ENCODE measurements at regions not wholly inside any gene's neighbourhood (a gene's known extent, or its start where the extent isn't known, plus 50 kb on each side); places are given as distances from the start of the nearest gene placed in this dataset.

- Histone ChIP-seq H3K36me3 (replicated peaks; ENCODE audit: insufficient read depth, low read length) (no peaks in the 10 kb centered on the region), H2AFZ (ENCODE audit: low read length) (no peak overlapping the region), H3K4me3 (ENCODE audit: low read length) (no peak overlapping the region), H3K9ac (ENCODE audit: low read length) (no peak overlapping the region), H3K27ac (ENCODE audit: low read length) (no peak overlapping the region), H3K9me3 (replicated peaks; ENCODE audit: insufficient read depth, low read length) (no peaks in the 10 kb centered on the region), H3K4me2 (ENCODE audit: low read depth, low read length) (no peak overlapping the region), H3K27me3 (replicated peaks; ENCODE audit: insufficient read depth, low read length) (no peaks in the 10 kb centered on the region), H3K4me1 (ENCODE audit: low read length) (no peaks in the 10 kb centered on the region), H3K79me2 (ENCODE audit: low read length) (no peaks in the 10 kb centered on the region), H3F3A (ENCODE audit: insufficient read depth, low read length) (no peaks in the 10 kb centered on the region), H4K20me1 (ENCODE audit: insufficient read depth, low read length) (no peaks in the 10 kb centered on the region), H3K9me2 (replicated peaks; ENCODE audit: insufficient read depth, low read length) (no peaks in the 10 kb centered on the region)
- DNase-seq: no peak
- TF ChIP-seq EZH2phosphoT487 (IDR thresholded peaks at IDR 0.05; ENCODE audit: low read length): no peak
- no peak for TF ChIP-seq EZH2 (optimal IDR thresholded peaks at IDR 0.05; ENCODE audit: low read depth, low read length)
Measured at GRCh38 chr6:112469306-112469705, 122.2 kb downstream of the RFPL4B start.

GRCh38 chr6:112470376-112470775 is 123.2 kb downstream of the RFPL4B start:
- Histone ChIP-seq H3K9me2 (replicated peaks; ENCODE audit: insufficient read depth, low read length) (no peaks in the 10 kb centered on the region), H3K27ac (ENCODE audit: low read length) (no peak overlapping the region), H3F3A (ENCODE audit: insufficient read depth, low read length) (no peaks in the 10 kb centered on the region), H3K4me1 (ENCODE audit: low read length) (no peaks in the 10 kb centered on the region), H3K27me3 (replicated peaks; ENCODE audit: insufficient read depth, low read length) (no peaks in the 10 kb centered on the region), H4K20me1 (ENCODE audit: insufficient read depth, low read length) (no peaks in the 10 kb centered on the region), H3K79me2 (ENCODE audit: low read length) (no peaks in the 10 kb centered on the region), H2AFZ (ENCODE audit: low read length) (no peak overlapping the region), H3K9me3 (replicated peaks; ENCODE audit: insufficient read depth, low read length) (no peaks in the 10 kb centered on the region), H3K4me3 (ENCODE audit: low read length) (no peak overlapping the region), H3K36me3 (replicated peaks; ENCODE audit: insufficient read depth, low read length) (no peaks in the 10 kb centered on the region), H3K9ac (ENCODE audit: low read length) (no peak overlapping the region), H3K4me2 (ENCODE audit: low read depth, low read length) (no peak overlapping the region)
- DNase-seq: no peak
- TF ChIP-seq EZH2phosphoT487 (IDR thresholded peaks at IDR 0.05; ENCODE audit: low read length) (no peak), CTCF (IDR thresholded peaks at IDR 0.05; ENCODE audit: low read length) (no peak), EZH2 (optimal IDR thresholded peaks at IDR 0.05; ENCODE audit: low read depth, low read length) (no peak)

- Histone ChIP-seq H3K27ac (ENCODE audit: low read length) (no peak overlapping the region), H3K9ac (ENCODE audit: low read length) (no peak overlapping the region)
Measured at GRCh38 chr6:112470950-112471349, 123.8 kb downstream of the RFPL4B start.

More at GRCh38 chr6:112470950-112471349, 123.8 kb downstream of the RFPL4B start:
- TF ChIP-seq EZH2phosphoT487 (IDR thresholded peaks at IDR 0.05; ENCODE audit: low read length) (no peak), CTCF (IDR thresholded peaks at IDR 0.05; ENCODE audit: low read length) (no peak), EZH2 (optimal IDR thresholded peaks at IDR 0.05; ENCODE audit: low read depth, low read length) (no peak)
- Histone ChIP-seq H3K27me3 (replicated peaks; ENCODE audit: insufficient read depth, low read length) (no peaks in the 10 kb centered on the region), H3K4me2 (ENCODE audit: low read depth, low read length) (no peak overlapping the region), H3K4me3 (ENCODE audit: low read length) (no peak overlapping the region), H3K9me2 (replicated peaks; ENCODE audit: insufficient read depth, low read length) (no peaks in the 10 kb centered on the region), H3K36me3 (replicated peaks; ENCODE audit: insufficient read depth, low read length) (no peaks in the 10 kb centered on the region), H3K79me2 (ENCODE audit: low read length) (no peaks in the 10 kb centered on the region), H4K20me1 (ENCODE audit: insufficient read depth, low read length) (no peaks in the 10 kb centered on the region), H3K4me1 (ENCODE audit: low read length) (no peaks in the 10 kb centered on the region), H3F3A (ENCODE audit: insufficient read depth, low read length) (no peaks in the 10 kb centered on the region), H3K9me3 (replicated peaks; ENCODE audit: insufficient read depth, low read length) (no peaks in the 10 kb centered on the region), H2AFZ (ENCODE audit: low read length) (no peak overlapping the region)
- no peak for DNase-seq

Measured in MM.1S (cell line).